Uterus (tissue), 3 donors: ENCODE measurements at regions not wholly inside any gene's neighbourhood (a gene's known extent, or its start where the extent isn't known, plus 50 kb on each side); places are given as distances from the start of the nearest gene placed in this dataset.

Experiments used
- DNase-seq, 2 donors: peaks; one replicate each; pipeline ENCODE4 v3.0.0-alpha.2; 2019 to 2020
- H3K27ac ChIP-seq, 2 donors: fragments of 200-600 bp; sonication (generic); 1 replicate in 1 of 2; 2 replicates in 1 of 2; pipeline ENCODE4 v1.5.1; 2016 to 2018
- H3K27me3 ChIP-seq, 2 donors: fragments of 200-600 bp; sonication (generic); one replicate each; pipeline ENCODE4 v1.5.1; 2018 to 2019; ENCODE audit warnings: control low read depth in 1 of 2
- H3K36me3 ChIP-seq, 2 donors: fragments of 200-600 bp; sonication (generic); one replicate each; pipeline ENCODE4 v1.5.1; 2019; ENCODE audit warnings: control low read depth in 1 of 2
- H3K4me1 ChIP-seq, 2 donors: fragments of 200-600 bp; sonication (generic); one replicate each; pipeline ENCODE4 v1.5.1; 2018 to 2019; ENCODE audit warnings: control low read depth in 1 of 2
- H3K4me3 ChIP-seq, 2 donors: fragments of 200-600 bp; sonication (generic); 1 replicate in 1 of 2; 2 replicates in 1 of 2; pipeline ENCODE4 v1.5.1; 2018 to 2019; ENCODE audit warnings: mild to moderate bottlenecking in 1 of 2
- H3K9me3 ChIP-seq, 2 donors: fragments of 200-600 bp; sonication (generic); one replicate each; pipeline ENCODE4 v1.5.1; 2019; ENCODE audit warnings: control low read depth in 1 of 2
- CTCF ChIP-seq, 4 experiments: fragments of 200-600 bp in 2 of 4; fragments of 450-650 bp in 2 of 4; sonication (generic) in 2 of 4; IDR thresholded peaks; one replicate each; pipeline ENCODE4 v1.5.1; 2016 to 2019; ENCODE audit warnings: antibody characterized with exemption in 4 of 4, mild to moderate bottlenecking in 2 of 4, moderate library complexity in 1 of 4
- POLR2A ChIP-seq, 2 donors: fragments of 450-650 bp; IDR thresholded peaks; one replicate each; pipeline ENCODE4 v1.6.1; 2016; ENCODE audit warnings: antibody characterized with exemption in 2 of 2, mild to moderate bottlenecking in 1 of 2, moderate library complexity in 1 of 2
- intact Hi-C: fragments of 100-400 bp; cut with DNase I; formaldehyde crosslinking; loops from one replicate; pipeline ENCODE4 v1.15.1; 2023; ENCODE audit warnings: low total_unique reads
- donor health status: DM: yes; HTN: yes; CAD: no.

GRCh38 chr5:54831233-54831632 is 154.2 kb downstream of the ESM1 start:
- TF ChIP-seq CTCF (IDR thresholded peaks at IDR 0.05) (no peak), POLR2A (IDR thresholded peaks at IDR 0.05) (no peak)
- H3K36me3 ChIP-seq: no peaks in the 10 kb centered on the region
- no peak overlapping the region for H3K4me3 ChIP-seq
- no peaks in the 10 kb centered on the region for H3K4me1 ChIP-seq
- H3K27ac ChIP-seq: no peak overlapping the region
- DNase-seq: no peak
- intact Hi-C loops: no loop called here
- H3K27me3 ChIP-seq: no peaks in the 10 kb centered on the region
- H3K9me3 ChIP-seq: no peaks in the 10 kb centered on the region

- TF ChIP-seq CTCF (IDR thresholded peaks at IDR 0.05) (no peak), POLR2A (IDR thresholded peaks at IDR 0.05) (no peak)
- no peak for DNase-seq
These were observed 155.5 kb downstream of the ESM1 start for GRCh38 chr5:54829676-54830535.

GRCh38 chr5:54829102-54829501 is 156.3 kb downstream of the ESM1 start:
- no peaks in the 10 kb centered on the region for H3K4me1 ChIP-seq
- no peaks in the 10 kb centered on the region for H3K27me3 ChIP-seq
- no peak overlapping the region for H3K27ac ChIP-seq
- intact Hi-C loops: no loop called here
- no peaks in the 10 kb centered on the region for H3K9me3 ChIP-seq
- H3K4me3 ChIP-seq: no peak overlapping the region
- no peak for DNase-seq
- H3K36me3 ChIP-seq: no peaks in the 10 kb centered on the region
- TF ChIP-seq POLR2A (IDR thresholded peaks at IDR 0.05) (no peak), CTCF (IDR thresholded peaks at IDR 0.05) (no peak)

More at GRCh38 chr5:54829676-54830535, 155.5 kb downstream of the ESM1 start:
- Histone ChIP-seq H3K4me1 (no peaks in the 10 kb centered on the region), H3K9me3 (no peaks in the 10 kb centered on the region), H3K4me3 (no peak overlapping the region), H3K36me3 (no peaks in the 10 kb centered on the region), H3K27ac (peak overlapping the region in 1 of 2 donors; percentile 18), H3K27me3 (no peaks in the 10 kb centered on the region)
- intact Hi-C loops: no loop called here

- TF ChIP-seq CTCF (IDR thresholded peaks at IDR 0.05) (no peak), POLR2A (IDR thresholded peaks at IDR 0.05) (no peak)
- H3K27me3 ChIP-seq: no peaks in the 10 kb centered on the region
- no peak overlapping the region for H3K4me3 ChIP-seq
- no peaks in the 10 kb centered on the region for H3K36me3 ChIP-seq
- intact Hi-C loops: no loop called here
- H3K9me3 ChIP-seq: no peaks in the 10 kb centered on the region
- no peak overlapping the region for H3K27ac ChIP-seq
- no peak for DNase-seq
- no peaks in the 10 kb centered on the region for H3K4me1 ChIP-seq
These were observed 157.2 kb downstream of the ESM1 start for GRCh38 chr5:54828151-54828550.

GRCh38 chr5:54825005-54825404 is 160.4 kb downstream of the ESM1 start:
- no peaks in the 10 kb centered on the region for H3K27me3 ChIP-seq
- H3K4me1 ChIP-seq: peaks cover 0 to 15% of the 10 kb centered on the region in 2 donors
- no peak for DNase-seq
- H3K36me3 ChIP-seq: no peaks in the 10 kb centered on the region
- no peak for TF ChIP-seq POLR2A (IDR thresholded peaks at IDR 0.05)
- no peak for TF ChIP-seq CTCF (IDR thresholded peaks at IDR 0.05)
- no peak overlapping the region for H3K27ac ChIP-seq
- H3K9me3 ChIP-seq: no peaks in the 10 kb centered on the region
- intact Hi-C loops: no loop called here
- H3K4me3 ChIP-seq: no peak overlapping the region
